COLO668 (cell line): ENCODE measurements at regions not wholly inside any gene's neighbourhood (a gene's known extent, or its start where the extent isn't known, plus 50 kb on each side); places are given as distances from the start of the nearest gene placed in this dataset.
"Not testable (repeated sequence)": the region's sequence is repeated elsewhere in the genome, so short reads cannot be mapped to it uniquely, and the experiment has no call there.

Experiments used
- DNase-seq: peaks from one replicate; lab custom pipeline; 2025; ENCODE audit not compliant: unreplicated experiment; lab: John Stamatoyannopoulos, UW

GRCh38 chr3:87733671-87734367 lies 325.0 kb downstream of the CGGBP1 start:
- DNase-seq: no peak

GRCh38 chr3:87732294-87732693 lies 326.5 kb downstream of the CGGBP1 start:
- no peak for DNase-seq

- no peak for DNase-seq
Observed at GRCh38 chr3:87727783-87728182, 331.0 kb downstream of the CGGBP1 start.

GRCh38 chr3:87719060-87719459 lies 339.7 kb downstream of the CGGBP1 start:
- no peak for DNase-seq

GRCh38 chr3:87710511-87710910 lies 348.3 kb downstream of the CGGBP1 start:
- no peak for DNase-seq

- no peak for DNase-seq
Observed at GRCh38 chr3:87710028-87710427, 348.8 kb downstream of the CGGBP1 start.

GRCh38 chr3:87706176-87706575 lies 352.6 kb downstream of the CGGBP1 start:
- DNase-seq: no peak

- DNase-seq: no peak
Observed at GRCh38 chr3:87702600-87702999, 356.2 kb downstream of the CGGBP1 start.

GRCh38 chr3:87696124-87697013 lies 362.4 kb downstream of the CGGBP1 start:
- DNase-seq: no peak

GRCh38 chr3:87694678-87695077 lies 364.1 kb downstream of the CGGBP1 start:
- no peak for DNase-seq

GRCh38 chr3:87691109-87691508 lies 367.7 kb downstream of the CGGBP1 start:
- DNase-seq: no peak

- DNase-seq: not testable (repeated sequence)
Observed at GRCh38 chr3:87678984-87679660, 379.7 kb downstream of the CGGBP1 start.

- no peak for DNase-seq
Observed at GRCh38 chr3:87674397-87675161, 384.2 kb downstream of the CGGBP1 start.

GRCh38 chr3:87673132-87673531 lies 385.7 kb downstream of the CGGBP1 start:
- no peak for DNase-seq

- DNase-seq: no peak
Observed at GRCh38 chr3:87654184-87654583, 377.8 kb upstream of the POU1F1 start.

- DNase-seq: not testable (repeated sequence)
Observed at GRCh38 chr3:87653138-87653537, 376.8 kb upstream of the POU1F1 start.

GRCh38 chr3:87634426-87634825 lies 358.0 kb upstream of the POU1F1 start:
- no peak for DNase-seq

- DNase-seq: no peak
Observed at GRCh38 chr3:87627316-87627715, 350.9 kb upstream of the POU1F1 start.

GRCh38 chr3:87626546-87626945 lies 350.2 kb upstream of the POU1F1 start:
- no peak for DNase-seq

- no peak for DNase-seq
Observed at GRCh38 chr3:87625876-87626275, 349.5 kb upstream of the POU1F1 start.

GRCh38 chr3:87624860-87625259 lies 348.5 kb upstream of the POU1F1 start:
- DNase-seq: no peak
